HepG2 (cell line): ENCODE measurements at regions not wholly inside any gene's neighbourhood (a gene's known extent, or its start where the extent isn't known, plus 50 kb on each side); places are given as distances from the start of the nearest gene placed in this dataset.

ENCODE experiments used
- ATAC-seq: fragments of 200-7000 bp; cut with Tn5 transposase; 3 replicates; pipeline ENCODE4 v1.9.1; 2020; ENCODE audit warnings: mild to moderate bottlenecking, moderate library complexity
- BruUV-seq: library from RNA; stranded (reverse); fragments of 400-500 nt; replicated peaks from 2 replicates; lab custom pipeline; 2021; lab: Mats Ljungman, UMichigan
- CTCF ChIA-PET: fragments of 300-600 bp; formaldehyde crosslinking; extraction: SDS; loops from one replicate; lab custom pipeline; 2021; ENCODE audit warnings: low total read pairs, inconsistent platforms, low intra/inter-chr PET ratio; lab: Yijun Ruan, JAX
- POLR2A ChIA-PET: fragments of 350-600 bp; sonication (Branson Sonifier 250); formaldehyde crosslinking; loops from one replicate; lab custom pipeline; 2020; ENCODE audit warnings: antibody characterized with exemption, inconsistent platforms; lab: Yijun Ruan, JAX
- DNase-seq: peaks from one replicate; pipeline ENCODE4 v3.0.0-alpha.2; 2015; ENCODE audit warnings: low spot score
- FAIRE-seq: peaks from 3 replicates; lab custom pipeline; 2011; peaks lifted over from hg19 to GRCh38; lab: Jason Lieb, UNC
- H2AFZ ChIP-seq: one replicate; pipeline ENCODE4 v1.6.1; 2011; ENCODE audit warnings: low read length, inconsistent platforms
- H3K27ac ChIP-seq: fragments of 300-600 bp; 3 replicates; pipeline ENCODE4 v1.8.0; 2011; ENCODE audit warnings: mixed run types, mild to moderate bottlenecking, mixed read lengths, low read length, inconsistent platforms; ENCODE audit not compliant: insufficient read depth; ENCODE audit errors: extremely low read length
- H3K27me3 ChIP-seq, 2 experiments: fragments of 200-600 bp in 1 of 2; 2 replicates in 1 of 2; 3 replicates in 1 of 2; pipeline versions ENCODE4 v1.6.0 to v1.8.0; 2011; ENCODE audit warnings: low read length in 2 of 2, mild to moderate bottlenecking in 2 of 2, moderate library complexity in 2 of 2, inconsistent platforms in 1 of 2; ENCODE audit not compliant: insufficient read depth in 2 of 2, control insufficient read depth in 1 of 2
- H3K36me3 ChIP-seq, 2 experiments: fragments of 200-600 bp in 1 of 2; replicated peaks in 1 of 2; 2 replicates in 1 of 2; 3 replicates in 1 of 2; pipeline versions ENCODE4 v1.5.1 to v1.8.0; 2011; ENCODE audit warnings: low read length in 2 of 2, inconsistent platforms in 1 of 2; ENCODE audit not compliant: insufficient read depth in 2 of 2, control insufficient read depth in 1 of 2
- H3K4me1 ChIP-seq: 2 replicates; pipeline ENCODE4 v1.5.1; 2012; ENCODE audit warnings: low read length, inconsistent platforms; ENCODE audit not compliant: insufficient read depth
- H3K4me2 ChIP-seq: 2 replicates; pipeline ENCODE4 v1.6.0; 2011; ENCODE audit warnings: low read depth, low read length, inconsistent platforms
- H3K4me3 ChIP-seq, 3 experiments: fragments of 200-600 bp in 1 of 3; sonication (generic), shearing (Covaris generic) in 1 of 3; replicated peaks in 1 of 3; 2 replicates each; pipeline ENCODE4 v1.5.1; 2011 to 2016; ENCODE audit warnings: low read length in 3 of 3, inconsistent platforms in 2 of 3, low read depth in 2 of 3, mild to moderate bottlenecking in 2 of 3, control low read depth in 1 of 3, mixed read lengths in 1 of 3; ENCODE audit not compliant: insufficient read depth in 1 of 3
- H3K79me2 ChIP-seq: one replicate; pipeline ENCODE4 v1.6.1; 2011; ENCODE audit warnings: low read length, inconsistent platforms; ENCODE audit not compliant: insufficient read depth
- H3K9ac ChIP-seq: 2 replicates; pipeline ENCODE4 v1.6.0; 2011; ENCODE audit warnings: mild to moderate bottlenecking, low read depth, low read length, inconsistent platforms; ENCODE audit not compliant: insufficient read depth
- H3K9me3 ChIP-seq: 2 replicates; pipeline ENCODE4 v1.5.1; 2012; ENCODE audit warnings: mild to moderate bottlenecking, low read length
- H4K20me1 ChIP-seq: 2 replicates; pipeline ENCODE4 v1.6.0; 2011; ENCODE audit warnings: inconsistent platforms, mild to moderate bottlenecking, low read length, moderate library complexity; ENCODE audit not compliant: insufficient read depth
- CBX2 ChIP-seq, 2 experiments: fragments of 200-600 bp in 1 of 2; sonication (generic); formaldehyde crosslinking in 1 of 2; IDR thresholded peaks; 2 replicates each; pipeline versions ENCODE4 v1.7.0 to v1.8.1; 2018 to 2022; ENCODE audit warnings: low read depth in 2 of 2, low read length in 1 of 2, mild to moderate bottlenecking in 1 of 2, missing genetic modification reagents in 1 of 2
- HBP1 ChIP-seq: IDR thresholded peaks from 2 replicates; pipeline ENCODE4 v1.6.1; 2016; ENCODE audit warnings: low read depth, control low read depth
- HNF1B ChIP-seq: sonication (generic); formaldehyde crosslinking; IDR thresholded peaks from 2 replicates; pipeline ENCODE4 v1.5.1; 2020; ENCODE audit warnings: mild to moderate bottlenecking, moderate library complexity, missing genetic modification reagents
- KDM5A ChIP-seq: fragments of 200-600 bp; sonication (generic); IDR thresholded peaks from 2 replicates; pipeline ENCODE4 v1.7.0; 2018; ENCODE audit warnings: antibody characterized with exemption, mild to moderate bottlenecking, low read length, borderline replicate concordance
- PRMT3 ChIP-seq: sonication (generic); formaldehyde crosslinking; IDR thresholded peaks from 2 replicates; pipeline ENCODE4 v1.8.1; 2022; ENCODE audit warnings: low read depth, mild to moderate bottlenecking, moderate library complexity, missing genetic modification reagents, borderline replicate concordance
- RFXAP ChIP-seq: sonication (generic); formaldehyde crosslinking; IDR thresholded peaks from 2 replicates; pipeline ENCODE4 v1.4.0; 2020; ENCODE audit warnings: missing genetic modification reagents, borderline replicate concordance
- ZHX2 ChIP-seq, 2 experiments: sonication (generic) in 1 of 2; formaldehyde crosslinking in 1 of 2; IDR thresholded peaks; 2 replicates each; pipeline versions ENCODE4 v1.6.1 to v1.9.0; 2014 to 2022; ENCODE audit warnings: antibody characterized with exemption in 1 of 2, borderline replicate concordance in 1 of 2, inconsistent platforms in 1 of 2, low read depth in 1 of 2, missing genetic modification reagents in 1 of 2
- ZKSCAN8 ChIP-seq: IDR thresholded peaks from 2 replicates; pipeline ENCODE4 v1.6.1; 2016; ENCODE audit warnings: borderline replicate concordance, missing genetic modification reagents, missing compliant biosample characterization
- ZNF20 ChIP-seq: sonication (generic); formaldehyde crosslinking; IDR thresholded peaks from 2 replicates; pipeline ENCODE4 v1.4.0; 2020; ENCODE audit warnings: mild to moderate bottlenecking, moderate library complexity, missing genetic modification reagents
- ZNF460 ChIP-seq: sonication (generic); formaldehyde crosslinking; IDR thresholded peaks from 2 replicates; pipeline ENCODE4 v1.5.1; 2020; ENCODE audit warnings: missing genetic modification reagents, mild to moderate bottlenecking, borderline replicate concordance
- WGBS: methylation state at CpG from one replicate; pipeline ENCODE4 v1.1.6; 2017; ENCODE audit warnings: low lambda C conversion rate; 5-methylcytosine and 5-hydroxymethylcytosine counted together
- in situ Hi-C: cut with HindIII; loops from 2 replicates; pipeline ENCODE4 v1.10.0; 2017; ENCODE audit warnings: low pct_unique_long_range_greater_than_20kb; ENCODE audit not compliant: extremely low pct_ligation_motif_present
- intact Hi-C: fragments of 100-400 bp; cut with micrococcal nuclease; formaldehyde crosslinking; loops from one replicate; pipeline ENCODE4 v1.10.0; 2022; ENCODE audit not compliant: unreplicated experiment

- 17% methylated on average over 1 of the region's 1 CpG for WGBS
- H3K4me1 ChIP-seq = no peaks in the 10 kb centered on the region
- no peak for TF ChIP-seq ZNF460
- no peak for TF ChIP-seq KDM5A
- TF ChIP-seq ZKSCAN8 = no peak
- TF ChIP-seq ZNF20 = no peak
- no peak for TF ChIP-seq HNF1B (CRISPR knock-in tag)
- TF ChIP-seq PRMT3 (CRISPR knock-in tag) = no peak
- TF ChIP-seq CBX2 (IDR thresholded peaks at IDR 0.05; ENCODE audit: low read depth, low read length) = no peak
- TF ChIP-seq CBX2 (CRISPR knock-in tag; IDR thresholded peaks at IDR 0.05; ENCODE audit: low read depth) = no peak
- TF ChIP-seq ZHX2 (IDR thresholded peaks at IDR 0.05; ENCODE audit: low read depth) = no peak
- no peak for TF ChIP-seq ZHX2 (CRISPR knock-in tag; IDR thresholded peaks at IDR 0.05; ENCODE audit: borderline replicate concordance)
- TF ChIP-seq RFXAP (CRISPR knock-in tag) = no peak
- TF ChIP-seq HBP1 = no peak
Observed at GRCh38 chr14:45698462-45699134, 445.6 kb upstream of the MIS18BP1 start.

More at GRCh38 chr14:45698462-45699134, 445.6 kb upstream of the MIS18BP1 start:
- Histone ChIP-seq H3K9ac (no peak overlapping the region), H3K27me3 (no peaks in the 10 kb centered on the region), H3K79me2 (no peaks in the 10 kb centered on the region), H3K27ac (no peak overlapping the region), H3K36me3 (no peaks in the 10 kb centered on the region), H4K20me1 (no peaks in the 10 kb centered on the region), H2AFZ (no peak overlapping the region), H3K4me2 (no peak overlapping the region), H3K9me3 (peaks cover 5% of the 10 kb centered on the region; the same call in 1 of the 2 replicates), H3K4me3 (no peak overlapping the region)
- ChIA-PET POLR2A (no interaction called here), CTCF (no interaction called here)
- DNase-seq (no peak), FAIRE-seq (no peak), ATAC-seq (no peak)
- no TSS peak for BruUV-seq
- in situ Hi-C loops = no loop called here
- intact Hi-C loops = no loop called here
